ENCODE measurements at regions not wholly inside any gene's neighbourhood (a gene's known extent, or its start where the extent isn't known, plus 50 kb on each side); places are given as distances from the start of the nearest gene placed in this dataset.

GRCh38 chr12:31872831-31873604 is 86.2 kb upstream of the RESF1 start (continued):
- no peak for TF ChIP-seq PRRX2 (CRISPR knock-in tag; IDR thresholded peaks at IDR 0.05)
- TF ChIP-seq, protein P1, sequence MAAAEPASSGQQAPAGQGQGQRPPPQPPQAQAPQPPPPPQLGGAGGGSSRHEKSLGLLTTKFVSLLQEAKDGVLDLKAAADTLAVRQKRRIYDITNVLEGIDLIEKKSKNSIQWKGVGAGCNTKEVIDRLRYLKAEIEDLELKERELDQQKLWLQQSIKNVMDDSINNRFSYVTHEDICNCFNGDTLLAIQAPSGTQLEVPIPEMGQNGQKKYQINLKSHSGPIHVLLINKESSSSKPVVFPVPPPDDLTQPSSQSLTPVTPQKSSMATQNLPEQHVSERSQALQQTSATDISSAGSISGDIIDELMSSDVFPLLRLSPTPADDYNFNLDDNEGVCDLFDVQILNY (CRISPR knock-in tag; IDR thresholded peaks at IDR 0.05) = no peak
- no peak for TF ChIP-seq E2F1 (CRISPR knock-in tag; IDR thresholded peaks at IDR 0.05)
- no peak for TF ChIP-seq RELA (CRISPR knock-in tag; IDR thresholded peaks at IDR 0.05; ENCODE audit: borderline replicate concordance)
- TF ChIP-seq NR2C2 (CRISPR knock-in tag; IDR thresholded peaks at IDR 0.05) = no peak

- Mint-ChIP-seq H3K36me3 (peaks cover 23% of the 10 kb centered on the region), H3K27me3 (ENCODE audit: low read depth) (peaks cover 5% of the 10 kb centered on the region; the same call in 1 of the 2 replicates), H3K4me1 (peaks cover 21% of the 10 kb centered on the region), H3K27ac (no peak overlapping the region), H3K4me3 (no peak overlapping the region), H3K9me3 (peaks cover 20% of the 10 kb centered on the region)
- ChIA-PET POLR2A (interaction anchor here (0.5 kb wide), 1 partner anchor 9 kb away, joined by 3 read pairs; no protein-coding TSS in a partner anchor), CTCF (interaction anchor here (0.6 to 1.1 kb wide), 2 partner anchors 115 to 292 kb away, joined by 3 to 4 read pairs; no protein-coding TSS in a partner anchor)
- DNase-seq (ENCODE audit: low spot score) = no peak
- no peak for ATAC-seq
- no peak for TF ChIP-seq SOX15 (CRISPR knock-in tag; IDR thresholded peaks at IDR 0.05)
- TF ChIP-seq, protein P2, sequence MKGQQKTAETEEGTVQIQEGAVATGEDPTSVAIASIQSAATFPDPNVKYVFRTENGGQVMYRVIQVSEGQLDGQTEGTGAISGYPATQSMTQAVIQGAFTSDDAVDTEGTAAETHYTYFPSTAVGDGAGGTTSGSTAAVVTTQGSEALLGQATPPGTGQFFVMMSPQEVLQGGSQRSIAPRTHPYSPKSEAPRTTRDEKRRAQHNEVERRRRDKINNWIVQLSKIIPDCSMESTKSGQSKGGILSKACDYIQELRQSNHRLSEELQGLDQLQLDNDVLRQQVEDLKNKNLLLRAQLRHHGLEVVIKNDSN (CRISPR knock-in tag; IDR thresholded peaks at IDR 0.05) = no peak
- TF ChIP-seq ZSCAN18 (CRISPR knock-in tag; IDR thresholded peaks at IDR 0.05) = no peak
- no peak for TF ChIP-seq NFYB (CRISPR knock-in tag; conservative IDR thresholded peaks at IDR 0.05; ENCODE audit: low read depth)
- no peak for TF ChIP-seq GTF2I (CRISPR knock-in tag; conservative IDR thresholded peaks at IDR 0.05)
- no peak for TF ChIP-seq EMX1 (CRISPR knock-in tag; IDR thresholded peaks at IDR 0.05)
- TF ChIP-seq ESRRA (CRISPR knock-in tag; IDR thresholded peaks at IDR 0.05; ENCODE audit: borderline replicate concordance) = no peak
- TF ChIP-seq NR1H2 (CRISPR knock-in tag; IDR thresholded peaks at IDR 0.05) = no peak
- TF ChIP-seq ZNF512 (CRISPR knock-in tag; IDR thresholded peaks at IDR 0.05; ENCODE audit: borderline replicate concordance) = no peak
- no peak for TF ChIP-seq AFF4 (CRISPR knock-in tag; IDR thresholded peaks at IDR 0.05; ENCODE audit: borderline replicate concordance)
- TF ChIP-seq ETV6 (CRISPR knock-in tag; IDR thresholded peaks at IDR 0.05) = no peak
- TF ChIP-seq MXD4 (CRISPR knock-in tag; IDR thresholded peaks at IDR 0.05; ENCODE audit: borderline replicate concordance) = no peak
- TF ChIP-seq, protein P3, sequence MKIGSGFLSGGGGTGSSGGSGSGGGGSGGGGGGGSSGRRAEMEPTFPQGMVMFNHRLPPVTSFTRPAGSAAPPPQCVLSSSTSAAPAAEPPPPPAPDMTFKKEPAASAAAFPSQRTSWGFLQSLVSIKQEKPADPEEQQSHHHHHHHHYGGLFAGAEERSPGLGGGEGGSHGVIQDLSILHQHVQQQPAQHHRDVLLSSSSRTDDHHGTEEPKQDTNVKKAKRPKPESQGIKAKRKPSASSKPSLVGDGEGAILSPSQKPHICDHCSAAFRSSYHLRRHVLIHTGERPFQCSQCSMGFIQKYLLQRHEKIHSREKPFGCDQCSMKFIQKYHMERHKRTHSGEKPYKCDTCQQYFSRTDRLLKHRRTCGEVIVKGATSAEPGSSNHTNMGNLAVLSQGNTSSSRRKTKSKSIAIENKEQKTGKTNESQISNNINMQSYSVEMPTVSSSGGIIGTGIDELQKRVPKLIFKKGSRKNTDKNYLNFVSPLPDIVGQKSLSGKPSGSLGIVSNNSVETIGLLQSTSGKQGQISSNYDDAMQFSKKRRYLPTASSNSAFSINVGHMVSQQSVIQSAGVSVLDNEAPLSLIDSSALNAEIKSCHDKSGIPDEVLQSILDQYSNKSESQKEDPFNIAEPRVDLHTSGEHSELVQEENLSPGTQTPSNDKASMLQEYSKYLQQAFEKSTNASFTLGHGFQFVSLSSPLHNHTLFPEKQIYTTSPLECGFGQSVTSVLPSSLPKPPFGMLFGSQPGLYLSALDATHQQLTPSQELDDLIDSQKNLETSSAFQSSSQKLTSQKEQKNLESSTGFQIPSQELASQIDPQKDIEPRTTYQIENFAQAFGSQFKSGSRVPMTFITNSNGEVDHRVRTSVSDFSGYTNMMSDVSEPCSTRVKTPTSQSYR (CRISPR knock-in tag; IDR thresholded peaks at IDR 0.05) = no peak
Observed at GRCh38 chr12:31869972-31870371, 89.2 kb upstream of the RESF1 start.

Measured in WTC11 (cell line).